H9 (cell line): ENCODE measurements at regions not wholly inside any gene's neighbourhood (a gene's known extent, or its start where the extent isn't known, plus 50 kb on each side); places are given as distances from the start of the nearest gene placed in this dataset.

Experiments
- DNase-seq: peaks from one replicate; pipeline ENCODE4 v3.0.0-alpha.2; 2017
- H2AFZ ChIP-seq: one replicate; pipeline ENCODE4 v1.6.1; 2013; ENCODE audit warnings: mild to moderate bottlenecking, low read length, control low read depth, moderate library complexity
- H2AK5ac ChIP-seq: 2 replicates; pipeline ENCODE4 v1.6.1; 2013; ENCODE audit warnings: low read length, control low read depth, mixed read lengths; ENCODE audit not compliant: insufficient read length
- H2BK120ac ChIP-seq: one replicate; pipeline ENCODE4 v1.6.1; 2013; ENCODE audit warnings: low read depth, mild to moderate bottlenecking, low read length, control low read depth, inconsistent platforms; ENCODE audit not compliant: poor library complexity, severe bottlenecking
- H2BK12ac ChIP-seq: 2 replicates; pipeline ENCODE4 v1.6.1; 2013; ENCODE audit warnings: low read length, control low read depth, mixed read lengths, low read depth; ENCODE audit not compliant: insufficient read length
- H2BK15ac ChIP-seq: 2 replicates; pipeline ENCODE4 v1.6.1; 2013; ENCODE audit warnings: low read depth, low read length, control low read depth
- H2BK20ac ChIP-seq: one replicate; pipeline ENCODE4 v1.6.1; 2013; ENCODE audit warnings: low read depth, mild to moderate bottlenecking, low read length, control low read depth, inconsistent platforms; ENCODE audit not compliant: poor library complexity, severe bottlenecking
- H2BK5ac ChIP-seq: 2 replicates; pipeline ENCODE4 v1.6.1; 2013; ENCODE audit warnings: low read length, control low read depth, mixed read lengths; ENCODE audit not compliant: insufficient read length
- H3K14ac ChIP-seq: 2 replicates; pipeline ENCODE4 v1.6.1; 2013; ENCODE audit warnings: low read length, control low read depth; ENCODE audit not compliant: insufficient read depth
- H3K18ac ChIP-seq: 2 replicates; pipeline ENCODE4 v1.6.1; 2013; ENCODE audit warnings: low read depth, mild to moderate bottlenecking, mixed read lengths, low read length, control low read depth; ENCODE audit not compliant: insufficient read length
- H3K23ac ChIP-seq: 2 replicates; pipeline ENCODE4 v1.6.1; 2013; ENCODE audit warnings: low read length, control low read depth, mixed read lengths, low read depth; ENCODE audit not compliant: insufficient read length
- H3K23me2 ChIP-seq: 2 replicates; pipeline ENCODE4 v1.6.1; 2013; ENCODE audit warnings: low read depth, mild to moderate bottlenecking, mixed read lengths, low read length, control low read depth; ENCODE audit not compliant: insufficient read length, poor library complexity, severe bottlenecking
- H3K27ac ChIP-seq: 2 replicates; pipeline ENCODE4 v1.5.1; 2013; ENCODE audit warnings: low read length, control low read depth, mixed read lengths, low read depth; ENCODE audit not compliant: insufficient read length
- H3K27me3 ChIP-seq: 2 replicates; pipeline ENCODE4 v1.6.1; 2013; ENCODE audit warnings: low read length, control low read depth, inconsistent platforms; ENCODE audit not compliant: insufficient read depth
- H3K4ac ChIP-seq: 2 replicates; pipeline ENCODE4 v1.6.1; 2013; ENCODE audit warnings: low read depth, mild to moderate bottlenecking, control low read depth, inconsistent platforms, low read length, moderate library complexity
- H3K4me1 ChIP-seq: 2 replicates; pipeline ENCODE4 v1.6.1; 2013; ENCODE audit warnings: low read length, control low read depth, inconsistent platforms; ENCODE audit not compliant: insufficient read depth
- H3K4me2 ChIP-seq: 2 replicates; pipeline ENCODE4 v1.6.1; 2013; ENCODE audit warnings: low read length, control low read depth, mixed read lengths; ENCODE audit not compliant: insufficient read length, insufficient read depth
- H3K56ac ChIP-seq: 2 replicates; pipeline ENCODE4 v1.6.1; 2013; ENCODE audit warnings: low read depth, mild to moderate bottlenecking, mixed read lengths, low read length, control low read depth; ENCODE audit not compliant: insufficient read length
- H3K79me1 ChIP-seq: 2 replicates; pipeline ENCODE4 v1.6.1; 2013; ENCODE audit warnings: low read depth, mild to moderate bottlenecking, moderate library complexity, low read length, control low read depth, inconsistent platforms; ENCODE audit not compliant: insufficient read depth, poor library complexity, severe bottlenecking
- H3K79me2 ChIP-seq: 2 replicates; pipeline ENCODE4 v1.6.1; 2013; ENCODE audit warnings: low read length, control low read depth, inconsistent platforms; ENCODE audit not compliant: insufficient read depth
- H3K9ac ChIP-seq: 2 replicates; pipeline ENCODE4 v1.6.1; 2013; ENCODE audit warnings: low read length, control low read depth, mixed read lengths; ENCODE audit not compliant: insufficient read length; ENCODE audit errors: extremely low read depth
- H3K9me3 ChIP-seq: one replicate; pipeline ENCODE4 v1.6.1; 2013; ENCODE audit warnings: low read depth, low read length, inconsistent platforms; ENCODE audit not compliant: control insufficient read depth
- H3T11ph ChIP-seq: one replicate; pipeline ENCODE4 v1.6.1; 2013; ENCODE audit warnings: mild to moderate bottlenecking, low read length, control low read depth, inconsistent platforms
- H4K20me1 ChIP-seq: one replicate; pipeline ENCODE4 v1.6.1; 2013; ENCODE audit not compliant: control insufficient read depth, insufficient read length, insufficient read depth
- H4K5ac ChIP-seq: 2 replicates; pipeline ENCODE4 v1.6.1; 2013; ENCODE audit warnings: low read depth, mild to moderate bottlenecking, mixed read lengths, low read length, control low read depth; ENCODE audit not compliant: insufficient read length
- H4K8ac ChIP-seq: replicated peaks from 2 replicates; pipeline ENCODE4 v1.6.1; 2013; ENCODE audit warnings: low read length, control low read depth, mixed read lengths, low read depth; ENCODE audit not compliant: insufficient read length
- H4K91ac ChIP-seq: 2 replicates; pipeline ENCODE4 v1.6.1; 2013; ENCODE audit warnings: low read depth, mild to moderate bottlenecking, moderate library complexity, mixed read lengths, low read length, control low read depth; ENCODE audit not compliant: insufficient read length
- H3K27ac Mint-ChIP-seq, 3 experiments: 2 replicates in 2 of 3; 3 replicates in 1 of 3; pipeline ENCODE4 v1.8.0; 2020 to 2021; ENCODE audit warnings: mixed read lengths in 3 of 3, mild to moderate bottlenecking in 1 of 3, moderate library complexity in 1 of 3
- H3K27me3 Mint-ChIP-seq: 2 replicates; pipeline ENCODE4 v1.8.0; 2021; ENCODE audit warnings: low read depth, mild to moderate bottlenecking, moderate library complexity, mixed read lengths
- H3K36me3 Mint-ChIP-seq, 3 experiments: 2 replicates in 2 of 3; 3 replicates in 1 of 3; pipeline ENCODE4 v1.8.0; 2020 to 2021; ENCODE audit warnings: low read depth in 3 of 3, mixed read lengths in 3 of 3; ENCODE audit not compliant: insufficient read depth in 1 of 3
- H3K4me1 Mint-ChIP-seq, 2 experiments: 2 replicates each; pipeline ENCODE4 v1.8.0; 2020; ENCODE audit warnings: mixed read lengths in 2 of 2
- H3K4me3 Mint-ChIP-seq, 2 experiments: 2 replicates in 1 of 2; 3 replicates in 1 of 2; pipeline ENCODE4 v1.8.0; 2020 to 2021; ENCODE audit warnings: mild to moderate bottlenecking in 2 of 2, mixed read lengths in 2 of 2, moderate library complexity in 1 of 2
- H3K9me3 Mint-ChIP-seq, 2 experiments: 2 replicates in 1 of 2; 3 replicates in 1 of 2; pipeline ENCODE4 v1.8.0; 2020; ENCODE audit warnings: mild to moderate bottlenecking in 2 of 2, mixed read lengths in 2 of 2, moderate library complexity in 1 of 2
- CTCF ChIP-seq: fragments of 200-600 bp; sonication (generic); conservative IDR thresholded peaks from 3 replicates; pipeline ENCODE4 v1.8.0; 2021; ENCODE audit warnings: antibody characterized with exemption, mild to moderate bottlenecking
- WGBS: extraction: QIAGEN DNeasy Blood & Tissue Kit; methylation state at CpG from one replicate; pipeline ENCODE4 v1.1.7; 2013; ENCODE audit warnings: missing lambda C conversion rate, low lambda C conversion rate, mixed read lengths; ENCODE audit not compliant: insufficient read length; ENCODE audit errors: extremely low coverage; 5-methylcytosine and 5-hydroxymethylcytosine counted together

GRCh38 chr4:138647433-138647832 lies 368.1 kb upstream of the NOCT start:
- no peak for TF ChIP-seq CTCF
- no peak overlapping the region for H2BK15ac ChIP-seq
- Mint-ChIP-seq H3K27me3 (no peaks in the 10 kb centered on the region; the same call in 1 of the 2 replicates), H3K36me3 (peaks cover 0 to 11% (median 5%) of the 10 kb centered on the region in 3 experiments; a peak in 4 of 7 replicates), H3K4me3 (no peak overlapping the region), H3K9me3 (no peaks in the 10 kb centered on the region; a peak in 4 of 5 replicates), H3K27ac (peak overlapping the region in 2 of 3 experiments; percentile 46 to 56; a peak in 4 of 7 replicates), H3K4me1 (peaks cover 22 to 35% of the 10 kb centered on the region in 2 experiments)
- no CpG with 5 or more reads among the region's 2 CpGs for WGBS
- DNase-seq: peak; percentile 56
- no peaks in the 10 kb centered on the region; the same call in 1 of the 2 replicates for H3K27me3 ChIP-seq
- no peak overlapping the region for H2BK20ac ChIP-seq
- H2AK5ac ChIP-seq: no peak overlapping the region
- no peak overlapping the region for H2BK12ac ChIP-seq
- no peak overlapping the region for H2AFZ ChIP-seq
- no peaks in the 10 kb centered on the region for H3K79me2 ChIP-seq
- peaks cover 6% of the 10 kb centered on the region; the same call in 1 of the 2 replicates for H3K4me1 ChIP-seq
- no peaks in the 10 kb centered on the region for H3K79me1 ChIP-seq
- no peak overlapping the region for H3K27ac ChIP-seq
- no peak overlapping the region for H3K14ac ChIP-seq
- no peak overlapping the region for H3K9ac ChIP-seq
- no peak overlapping the region for H3K18ac ChIP-seq
- no peak overlapping the region for H3K4ac ChIP-seq
- H3K23me2 ChIP-seq: no peaks in the 10 kb centered on the region
- no peak overlapping the region for H2BK120ac ChIP-seq
- no peak overlapping the region for H4K91ac ChIP-seq
- H3K9me3 ChIP-seq: no peaks in the 10 kb centered on the region
- no peak overlapping the region for H4K8ac ChIP-seq
- no peak overlapping the region for H4K5ac ChIP-seq
- H3K4me2 ChIP-seq: no peak overlapping the region
- H2BK5ac ChIP-seq: no peak overlapping the region
- no peaks in the 10 kb centered on the region for H4K20me1 ChIP-seq
- no peak overlapping the region for H3T11ph ChIP-seq
- H3K56ac ChIP-seq: no peak overlapping the region
- no peak overlapping the region for H3K23ac ChIP-seq
